Panc1 (cell line): ENCODE measurements at regions not wholly inside any gene's neighbourhood (a gene's known extent, or its start where the extent isn't known, plus 50 kb on each side); places are given as distances from the start of the nearest gene placed in this dataset.

Experiments
- ATAC-seq: fragments of 200-7000 bp; cut with Tn5 transposase; 2 replicates; pipeline ENCODE4 v1.9.1; 2020; ENCODE audit warnings: mild to moderate bottlenecking, moderate library complexity
- BruUV-seq: library from RNA; stranded (reverse); fragments of 400-500 nt; replicated peaks from 2 replicates; lab custom pipeline; 2021; lab: Mats Ljungman, UMichigan
- CTCF ChIA-PET: fragments of 300-600 bp; sonication (Branson Sonifier 250); formaldehyde crosslinking; loops from one replicate; lab custom pipeline; 2022; ENCODE audit warnings: antibody characterized with exemption; lab: Charles Lee
- POLR2A ChIA-PET: fragments of 300-600 bp; sonication (Branson Sonifier 250); formaldehyde crosslinking; loops from one replicate; lab custom pipeline; 2022; ENCODE audit warnings: antibody characterized with exemption; lab: Charles Lee
- DNase-seq: peaks from one replicate; pipeline ENCODE4 v3.0.0-alpha.2; 2010; ENCODE audit warnings: low read depth, low spot score
- H3K27ac ChIP-seq: 2 replicates; pipeline ENCODE4 v1.5.1; 2011; ENCODE audit warnings: mild to moderate bottlenecking, low read length, inconsistent platforms
- H3K27me3 ChIP-seq: fragments of 200-500 bp; sonication (Bioruptor generic); 2 replicates; pipeline ENCODE4 v1.6.0; 2014; ENCODE audit warnings: low read length, inconsistent platforms; ENCODE audit not compliant: control insufficient read depth, insufficient read depth
- H3K36me3 ChIP-seq: fragments of 200-500 bp; sonication (Bioruptor generic); 2 replicates; pipeline ENCODE4 v1.5.1; 2014; ENCODE audit warnings: inconsistent platforms, mild to moderate bottlenecking, low read length, moderate library complexity; ENCODE audit not compliant: control insufficient read depth, insufficient read depth
- H3K4me1 ChIP-seq: 2 replicates; pipeline ENCODE4 v1.5.1; 2011; ENCODE audit warnings: inconsistent platforms, mild to moderate bottlenecking, low read length, moderate library complexity; ENCODE audit not compliant: control insufficient read depth, insufficient read depth
- H3K4me3 ChIP-seq, 2 experiments: 2 replicates each; pipeline ENCODE4 v1.5.1; 2011 to 2012; ENCODE audit warnings: low read depth in 2 of 2, low read length in 2 of 2, mild to moderate bottlenecking in 2 of 2, inconsistent platforms in 1 of 2, moderate library complexity in 1 of 2
- H3K9me3 ChIP-seq: fragments of 200-500 bp; sonication (Bioruptor generic); 2 replicates; pipeline ENCODE4 v1.5.1; 2014; ENCODE audit warnings: low read depth, mild to moderate bottlenecking, inconsistent platforms, low read length, moderate library complexity; ENCODE audit not compliant: control insufficient read depth, insufficient read depth
- POLR2AphosphoS5 ChIP-seq: IDR thresholded peaks from 2 replicates; pipeline ENCODE4 v1.6.1; 2012; ENCODE audit warnings: mild to moderate bottlenecking, low read depth, low read length, moderate library complexity
- REST ChIP-seq, 2 experiments: IDR thresholded peaks; 2 replicates each; pipeline ENCODE4 v1.6.1; 2011 to 2012; ENCODE audit warnings: low read depth in 2 of 2, control low read depth in 1 of 2, low read length in 1 of 2, mild to moderate bottlenecking in 1 of 2, moderate library complexity in 1 of 2; ENCODE audit not compliant: insufficient read depth in 1 of 2
- SIN3A ChIP-seq: IDR thresholded peaks from 2 replicates; pipeline ENCODE4 v1.6.1; 2012; ENCODE audit warnings: low read depth, mild to moderate bottlenecking, low read length, moderate library complexity, borderline replicate concordance; ENCODE audit not compliant: insufficient read depth
- TCF7L2 ChIP-seq: IDR thresholded peaks from 2 replicates; pipeline ENCODE4 v1.6.1; 2011; ENCODE audit warnings: mild to moderate bottlenecking, low read depth, low read length, inconsistent platforms
- in situ Hi-C: cut with HindIII; loops from 2 replicates; pipeline ENCODE4 v1.10.0; 2016; ENCODE audit warnings: low sequenced_read_pairs, low pct_unique_long_range_greater_than_20kb
- intact Hi-C: fragments of 100-400 bp; cut with micrococcal nuclease; formaldehyde crosslinking; loops from one replicate; pipeline ENCODE4 v1.10.0; 2022; ENCODE audit not compliant: unreplicated experiment
- TF ChIP-seq, protein P1 (sequence below): fragments of 450-650 bp; IDR thresholded peaks from 2 replicates; pipeline ENCODE4 v1.5.1; 2017; ENCODE audit warnings: mild to moderate bottlenecking

DNA sequence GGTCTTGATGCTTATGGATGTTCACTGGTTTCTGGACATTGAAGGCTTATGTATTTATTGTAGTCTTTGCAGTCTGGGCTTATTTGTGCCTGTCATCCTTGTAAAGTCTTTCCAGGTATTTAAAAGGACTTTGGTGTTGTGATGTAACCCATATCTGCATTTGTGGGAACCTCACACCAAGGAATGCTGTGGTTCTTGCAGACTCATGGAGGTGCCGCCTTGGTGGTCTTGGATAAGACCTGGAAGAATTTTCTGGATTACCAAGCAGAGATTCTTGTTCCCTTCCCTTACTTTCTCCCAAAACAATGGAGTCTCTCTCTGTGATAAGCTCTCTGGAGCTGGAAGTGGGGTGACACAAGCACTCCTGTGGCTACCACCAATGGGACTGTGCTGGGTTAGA lies 363.5 kb upstream of the NECTIN3 start:
- BruUV-seq = no TSS peak
- Histone ChIP-seq H3K27ac (no peak overlapping the region), H3K4me1 (no peaks in the 10 kb centered on the region), H3K4me3 (no peak overlapping the region), H3K36me3 (no peaks in the 10 kb centered on the region), H3K27me3 (no peaks in the 10 kb centered on the region), H3K9me3 (no peaks in the 10 kb centered on the region)
- intact Hi-C loops = no loop called here
- CTCF ChIA-PET = no interaction called here
- in situ Hi-C loops = no loop called here
- TF ChIP-seq SIN3A = no peak
- no peak for TF ChIP-seq TCF7L2
- no peak for TF ChIP-seq POLR2AphosphoS5
- TF ChIP-seq REST (IDR thresholded peaks at IDR 0.05; ENCODE audit: insufficient read depth in 1 of 2, low read depth in 2 of 2, low read length in 1 of 2) = no peak
- TF ChIP-seq, protein P1, sequence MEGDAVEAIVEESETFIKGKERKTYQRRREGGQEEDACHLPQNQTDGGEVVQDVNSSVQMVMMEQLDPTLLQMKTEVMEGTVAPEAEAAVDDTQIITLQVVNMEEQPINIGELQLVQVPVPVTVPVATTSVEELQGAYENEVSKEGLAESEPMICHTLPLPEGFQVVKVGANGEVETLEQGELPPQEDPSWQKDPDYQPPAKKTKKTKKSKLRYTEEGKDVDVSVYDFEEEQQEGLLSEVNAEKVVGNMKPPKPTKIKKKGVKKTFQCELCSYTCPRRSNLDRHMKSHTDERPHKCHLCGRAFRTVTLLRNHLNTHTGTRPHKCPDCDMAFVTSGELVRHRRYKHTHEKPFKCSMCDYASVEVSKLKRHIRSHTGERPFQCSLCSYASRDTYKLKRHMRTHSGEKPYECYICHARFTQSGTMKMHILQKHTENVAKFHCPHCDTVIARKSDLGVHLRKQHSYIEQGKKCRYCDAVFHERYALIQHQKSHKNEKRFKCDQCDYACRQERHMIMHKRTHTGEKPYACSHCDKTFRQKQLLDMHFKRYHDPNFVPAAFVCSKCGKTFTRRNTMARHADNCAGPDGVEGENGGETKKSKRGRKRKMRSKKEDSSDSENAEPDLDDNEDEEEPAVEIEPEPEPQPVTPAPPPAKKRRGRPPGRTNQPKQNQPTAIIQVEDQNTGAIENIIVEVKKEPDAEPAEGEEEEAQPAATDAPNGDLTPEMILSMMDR = no peak
- POLR2A ChIA-PET = no interaction called here
- no peak for ATAC-seq
- no peak for DNase-seq

- BruUV-seq = no TSS peak
- H3K4me3 ChIP-seq = no peak overlapping the region
- in situ Hi-C loops = no loop called here
- no peaks in the 10 kb centered on the region for H3K27me3 ChIP-seq
- ATAC-seq = no peak
- intact Hi-C loops = no loop called here
- ChIA-PET CTCF (no interaction called here), POLR2A (no interaction called here)
- TF ChIP-seq REST (IDR thresholded peaks at IDR 0.05; ENCODE audit: insufficient read depth in 1 of 2, low read depth in 2 of 2, low read length in 1 of 2) = no peak
- TF ChIP-seq, protein P1 = no peak
- no peak for TF ChIP-seq POLR2AphosphoS5
- TF ChIP-seq SIN3A = no peak
- no peak for TF ChIP-seq TCF7L2
- no peaks in the 10 kb centered on the region for H3K4me1 ChIP-seq
- no peaks in the 10 kb centered on the region for H3K9me3 ChIP-seq
- H3K36me3 ChIP-seq = no peaks in the 10 kb centered on the region
- DNase-seq = no peak
- no peak overlapping the region for H3K27ac ChIP-seq
Measured at GRCh38 chr3:110710156-110710555, 361.5 kb upstream of the NECTIN3 start.
